IMR-90 (cell line): ENCODE measurements at regions not wholly inside any gene's neighbourhood (a gene's known extent, or its start where the extent isn't known, plus 50 kb on each side); places are given as distances from the start of the nearest gene placed in this dataset.

Source experiments
- ATAC-seq: fragments of 200-7000 bp; cut with Tn5 transposase; 2 replicates; pipeline ENCODE4 v1.9.1; 2020; ENCODE audit warnings: low read depth, mild to moderate bottlenecking, moderate library complexity
- BruUV-seq: library from RNA; stranded (reverse); fragments of 400-500 nt; replicated peaks from 2 replicates; lab custom pipeline; 2021; lab: Mats Ljungman, UMichigan
- CTCF ChIA-PET: fragments of 300-600 bp; formaldehyde crosslinking; extraction: SDS; loops from one replicate; lab custom pipeline; 2021; ENCODE audit warnings: antibody characterized with exemption; lab: Yijun Ruan, JAX
- POLR2A ChIA-PET: fragments of 300-600 bp; sonication (Branson Sonifier 250); formaldehyde crosslinking; loops from one replicate; lab custom pipeline; 2022; ENCODE audit warnings: antibody characterized with exemption; ENCODE audit not compliant: unreplicated experiment; lab: Charles Lee
- DNase-seq: peaks from one replicate; pipeline ENCODE4 v3.0.0; 2013
- H2AFZ ChIP-seq: replicated peaks from 2 replicates; pipeline ENCODE3; 2013; ENCODE audit warnings: low read length, mild to moderate bottlenecking; ENCODE audit not compliant: poor library complexity
- H2AK5ac ChIP-seq: 2 replicates; pipeline ENCODE4 v1.6.1; 2013; ENCODE audit warnings: low read depth, low read length, inconsistent platforms
- H2AK9ac ChIP-seq: replicated peaks from 2 replicates; pipeline ENCODE3; 2013; ENCODE audit warnings: mild to moderate bottlenecking, low read depth, low read length, moderate library complexity; ENCODE audit not compliant: poor library complexity
- H2BK120ac ChIP-seq: 2 replicates; pipeline ENCODE4 v1.6.1; 2013; ENCODE audit warnings: low read depth, low read length, inconsistent platforms
- H2BK15ac ChIP-seq: 3 replicates; pipeline ENCODE4 v1.6.1; 2013; ENCODE audit warnings: low read depth, low read length, inconsistent platforms
- H2BK20ac ChIP-seq: 2 replicates; pipeline ENCODE4 v1.6.1; 2013; ENCODE audit warnings: low read depth, mild to moderate bottlenecking, inconsistent platforms, low read length, moderate library complexity
- H2BK5ac ChIP-seq: 2 replicates; pipeline ENCODE4 v1.6.1; 2013; ENCODE audit warnings: mild to moderate bottlenecking, low read depth, low read length, inconsistent platforms; ENCODE audit not compliant: poor library complexity, severe bottlenecking
- H3K14ac ChIP-seq: replicated peaks from 2 replicates; pipeline ENCODE4 v1.6.1; 2013; ENCODE audit warnings: low read depth, low read length, inconsistent platforms
- H3K18ac ChIP-seq: 2 replicates; pipeline ENCODE4 v1.6.1; 2013; ENCODE audit warnings: low read depth, low read length, control low read depth
- H3K23ac ChIP-seq: 2 replicates; pipeline ENCODE4 v1.6.1; 2013; ENCODE audit warnings: low read depth, low read length, inconsistent platforms
- H3K27ac ChIP-seq: 2 replicates; pipeline ENCODE4 v1.5.1; 2013; ENCODE audit warnings: mild to moderate bottlenecking, control low read depth, low read length; ENCODE audit not compliant: insufficient read depth
- H3K27me3 ChIP-seq: 2 replicates; pipeline ENCODE4 v1.6.1; 2013; ENCODE audit warnings: low read length; ENCODE audit not compliant: control insufficient read depth, insufficient read depth
- H3K36me3 ChIP-seq: 2 replicates; pipeline ENCODE4 v1.6.1; 2013; ENCODE audit warnings: low read length, mixed read lengths; ENCODE audit not compliant: control insufficient read depth, insufficient read depth
- H3K4ac ChIP-seq: 2 replicates; pipeline ENCODE4 v1.6.1; 2013; ENCODE audit warnings: low read depth, low read length, inconsistent platforms
- H3K4me1 ChIP-seq: 2 replicates; pipeline ENCODE4 v1.6.1; 2013; ENCODE audit warnings: low read length, mixed read lengths; ENCODE audit not compliant: control insufficient read depth, insufficient read depth
- H3K4me2 ChIP-seq: 2 replicates; pipeline ENCODE4 v1.6.1; 2013; ENCODE audit warnings: low read depth, mild to moderate bottlenecking, control low read depth, low read length, moderate library complexity
- H3K4me3 ChIP-seq: 2 replicates; pipeline ENCODE4 v1.5.1; 2013; ENCODE audit warnings: low read depth, mild to moderate bottlenecking, control low read depth, low read length, moderate library complexity; ENCODE audit not compliant: insufficient read depth
- H3K56ac ChIP-seq: 2 replicates; pipeline ENCODE4 v1.6.1; 2013; ENCODE audit warnings: low read length, inconsistent platforms; ENCODE audit not compliant: insufficient read depth; ENCODE audit errors: extremely low read depth
- H3K79me1 ChIP-seq, 2 experiments: 2 replicates each; pipeline ENCODE4 v1.6.1; 2013; ENCODE audit warnings: low read length in 2 of 2, inconsistent platforms in 1 of 2, low read depth in 1 of 2
- H3K9ac ChIP-seq: 2 replicates; pipeline ENCODE4 v1.6.1; 2013; ENCODE audit warnings: low read depth, low read length, control low read depth
- H3K9me1 ChIP-seq: 2 replicates; pipeline ENCODE4 v1.6.1; 2013; ENCODE audit warnings: low read length, inconsistent platforms; ENCODE audit not compliant: insufficient read depth
- H3K9me3 ChIP-seq: 2 replicates; pipeline ENCODE4 v1.6.1; 2013; ENCODE audit warnings: low read length; ENCODE audit not compliant: control insufficient read depth, insufficient read depth
- H4K20me1 ChIP-seq: 2 replicates; pipeline ENCODE4 v1.6.1; 2013; ENCODE audit warnings: low read length, inconsistent platforms; ENCODE audit not compliant: insufficient read depth
- H4K5ac ChIP-seq: 2 replicates; pipeline ENCODE4 v1.6.1; 2013; ENCODE audit warnings: mild to moderate bottlenecking, low read depth, low read length, control low read depth
- H4K8ac ChIP-seq, 2 experiments: 2 replicates each; pipeline ENCODE4 v1.6.1; 2013; ENCODE audit warnings: low read depth in 2 of 2, low read length in 2 of 2, control low read depth in 1 of 2, inconsistent platforms in 1 of 2
- H4K91ac ChIP-seq: 2 replicates; pipeline ENCODE4 v1.6.1; 2013; ENCODE audit warnings: low read depth, low read length, inconsistent platforms; ENCODE audit not compliant: insufficient read depth
- BHLHE40 ChIP-seq: fragments of 150-350 bp; IDR thresholded peaks from 2 replicates; pipeline ENCODE4 v1.6.1; 2016; ENCODE audit warnings: mild to moderate bottlenecking, low read depth, low read length
- CHD1 ChIP-seq: IDR thresholded peaks from 2 replicates; pipeline ENCODE4 v1.6.1; 2012; ENCODE audit warnings: low read depth, low read length, improper control_type of control experiment
- CTCF ChIP-seq: conservative IDR thresholded peaks from 2 replicates; pipeline ENCODE4 v1.5.1; 2012; ENCODE audit warnings: mild to moderate bottlenecking, low read depth, low read length, improper control_type of control experiment
- MAZ ChIP-seq: IDR thresholded peaks from 2 replicates; pipeline ENCODE4 v1.6.1; 2012; ENCODE audit warnings: low read depth, mild to moderate bottlenecking, low read length, improper control_type of control experiment, moderate library complexity, borderline replicate concordance
- MXI1 ChIP-seq: IDR thresholded peaks from 2 replicates; pipeline ENCODE4 v1.6.1; 2012; ENCODE audit warnings: low read depth, mild to moderate bottlenecking, low read length, moderate library complexity, borderline replicate concordance
- NFE2L2 ChIP-seq: fragments of 150-350 bp; IDR thresholded peaks from 2 replicates; pipeline ENCODE4 v1.6.1; 2016; ENCODE audit warnings: low read depth, mild to moderate bottlenecking, low read length
- RCOR1 ChIP-seq: IDR thresholded peaks from 2 replicates; pipeline ENCODE4 v1.6.1; 2012; ENCODE audit warnings: mild to moderate bottlenecking, low read length, improper control_type of control experiment; ENCODE audit not compliant: insufficient replicate concordance
- RFX5 ChIP-seq: IDR thresholded peaks from 2 replicates; pipeline ENCODE4 v1.8.0; 2012; ENCODE audit warnings: low read depth, mild to moderate bottlenecking, low read length, moderate library complexity
- USF2 ChIP-seq: fragments of 150-350 bp; IDR thresholded peaks from 2 replicates; pipeline ENCODE4 v1.6.1; 2017; ENCODE audit warnings: mild to moderate bottlenecking, antibody characterized with exemption, low read length, low read depth
- WGBS, 2 experiments: methylation state at CpG; one replicate each; pipeline versions ENCODE4 v1.1.5 to v1.1.7; 2013; ENCODE audit warnings: missing lambda C conversion rate in 2 of 2; ENCODE audit not compliant: insufficient read length in 1 of 2; ENCODE audit errors: extremely low coverage in 2 of 2; 5-methylcytosine and 5-hydroxymethylcytosine counted together
- dilution Hi-C: fragments of 300-500 bp; cut with HindIII; formaldehyde crosslinking; loops from one replicate; pipeline ENCODE4 v1.14.3; 2018; ENCODE audit warnings: low sequenced_read_pairs; ENCODE audit not compliant: unreplicated experiment
- in situ Hi-C: fragments of 300-500 bp; cut with MboI; formaldehyde crosslinking; loops from 3 replicates; pipeline ENCODE4 v1.14.3; 2019; ENCODE audit warnings: low sequenced_read_pairs, inconsistent platforms, mixed read lengths
- intact Hi-C: fragments of 100-400 bp; cut with micrococcal nuclease; formaldehyde crosslinking; loops from 2 replicates; pipeline ENCODE4 v1.10.0; 2022
- TF ChIP-seq, protein P1 (sequence below): fragments of 150-350 bp; IDR thresholded peaks from 2 replicates; pipeline ENCODE4 v1.6.1; 2016; ENCODE audit warnings: low read depth, mild to moderate bottlenecking, low read length, moderate library complexity, borderline replicate concordance

GRCh38 chr1:222452031-222452430, 95.9 kb downstream of the HHIPL2 start:
- H4K20me1 ChIP-seq, result no peaks in the 10 kb centered on the region
- no peak overlapping the region for H4K5ac ChIP-seq
- peak overlapping the region; percentile 11; the same call in 1 of the 2 replicates for H4K91ac ChIP-seq
- H3K27ac ChIP-seq, result no peak overlapping the region
- no peak overlapping the region for H3K4me2 ChIP-seq
- TF ChIP-seq RCOR1, result no peak
- TF ChIP-seq BHLHE40, result no peak
- TF ChIP-seq CHD1, result no peak
- TF ChIP-seq RFX5, result no peak
- TF ChIP-seq CTCF, result no peak
- TF ChIP-seq, protein P1, sequence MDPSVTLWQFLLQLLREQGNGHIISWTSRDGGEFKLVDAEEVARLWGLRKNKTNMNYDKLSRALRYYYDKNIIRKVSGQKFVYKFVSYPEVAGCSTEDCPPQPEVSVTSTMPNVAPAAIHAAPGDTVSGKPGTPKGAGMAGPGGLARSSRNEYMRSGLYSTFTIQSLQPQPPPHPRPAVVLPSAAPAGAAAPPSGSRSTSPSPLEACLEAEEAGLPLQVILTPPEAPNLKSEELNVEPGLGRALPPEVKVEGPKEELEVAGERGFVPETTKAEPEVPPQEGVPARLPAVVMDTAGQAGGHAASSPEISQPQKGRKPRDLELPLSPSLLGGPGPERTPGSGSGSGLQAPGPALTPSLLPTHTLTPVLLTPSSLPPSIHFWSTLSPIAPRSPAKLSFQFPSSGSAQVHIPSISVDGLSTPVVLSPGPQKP, result no peak
- TF ChIP-seq MXI1, result no peak
- TF ChIP-seq USF2, result no peak
- TF ChIP-seq NFE2L2, result no peak
- no peak for TF ChIP-seq MAZ
- H3K56ac ChIP-seq, result no peak overlapping the region
- H2AK5ac ChIP-seq, result peak overlapping the region; percentile 48; the same call in 1 of the 2 replicates
- H3K18ac ChIP-seq, result no peak overlapping the region; the same call in 1 of the 2 replicates
- 100% methylated on average over 1 of the region's 3 CpGs; no CpG with 5 or more reads in 1 of the 2 experiments for WGBS, 2 experiments
- in situ Hi-C loops (loop anchor here (5.0 to 25.0 kb wide), 5 partner anchors 280 to 1190 kb away; no protein-coding TSS in a partner anchor), dilution Hi-C loops (no loop called here), intact Hi-C loops (loop anchor here (10.0 kb wide), 3 partner anchors 407 to 1577 kb away; partner anchors contain the start of gene HLX)
- no peaks in the 10 kb centered on the region for H3K27me3 ChIP-seq
- no peak overlapping the region for H3K9ac ChIP-seq
- peak overlapping the region; percentile 36; the same call in 1 of the 2 replicates for H3K4ac ChIP-seq
- peaks cover 9% of the 10 kb centered on the region for H3K4me1 ChIP-seq
- no peak overlapping the region for H2BK5ac ChIP-seq
- H3K79me1 ChIP-seq, result 0 out of 4 replicates have a peak, but pooled peaks cover 0 to 4% of the 10 kb centered on the region in 2 experiments
- H2AFZ ChIP-seq, result no peak overlapping the region
- no peak overlapping the region for H2AK9ac ChIP-seq
- no peaks in the 10 kb centered on the region for H3K9me3 ChIP-seq
- peaks cover 8% of the 10 kb centered on the region for H3K9me1 ChIP-seq
- DNase-seq, result no peak
- H2BK20ac ChIP-seq, result peak overlapping the region; percentile 61
- ChIA-PET CTCF (interaction anchor here (0.6 to 0.7 kb wide), 2 partner anchors 24 to 284 kb away, joined by 3 read pairs; no protein-coding TSS in a partner anchor), POLR2A (no interaction called here)
- H3K23ac ChIP-seq, result no peak overlapping the region
- BruUV-seq, result no TSS peak
- no peak overlapping the region for H3K4me3 ChIP-seq
- H4K8ac ChIP-seq, result no peak overlapping the region
- H2BK120ac ChIP-seq, result peak overlapping the region; percentile 16; the same call in 1 of the 2 replicates
- no peak overlapping the region for H3K14ac ChIP-seq
- H3K36me3 ChIP-seq, result no peaks in the 10 kb centered on the region
- peak overlapping the region; percentile 32; the same call in 1 of the 3 replicates for H2BK15ac ChIP-seq
- ATAC-seq, result no peak
